ENCODE measurements at regions not wholly inside any gene's neighbourhood (a gene's known extent, or its start where the extent isn't known, plus 50 kb on each side); places are given as distances from the start of the nearest gene placed in this dataset.

DNA sequence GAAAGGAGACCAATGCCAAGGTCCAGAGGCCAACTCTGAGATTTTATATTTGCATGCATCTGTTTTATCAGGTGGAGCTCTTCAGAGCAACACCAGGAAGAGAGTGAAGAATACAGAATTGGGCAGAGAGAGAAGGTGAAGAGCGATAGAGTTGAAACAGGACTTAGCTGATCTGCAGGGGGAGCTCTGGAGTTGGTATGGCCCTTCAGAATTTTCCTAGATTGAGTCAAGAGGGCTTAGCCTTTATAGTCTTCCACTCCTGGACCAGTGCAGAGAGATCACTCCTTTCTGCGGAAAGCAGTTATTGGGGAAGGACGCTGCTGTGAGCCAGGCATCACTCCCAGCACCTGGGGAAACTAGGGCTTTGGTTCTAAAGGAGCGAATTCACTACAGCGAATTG is 105.0 kb upstream of the DGKB start:
- TF ChIP-seq EZH2 (IDR thresholded peaks at IDR 0.05; ENCODE audit: low read length, unreplicated experiment): no peak
- TF ChIP-seq, protein P1, sequence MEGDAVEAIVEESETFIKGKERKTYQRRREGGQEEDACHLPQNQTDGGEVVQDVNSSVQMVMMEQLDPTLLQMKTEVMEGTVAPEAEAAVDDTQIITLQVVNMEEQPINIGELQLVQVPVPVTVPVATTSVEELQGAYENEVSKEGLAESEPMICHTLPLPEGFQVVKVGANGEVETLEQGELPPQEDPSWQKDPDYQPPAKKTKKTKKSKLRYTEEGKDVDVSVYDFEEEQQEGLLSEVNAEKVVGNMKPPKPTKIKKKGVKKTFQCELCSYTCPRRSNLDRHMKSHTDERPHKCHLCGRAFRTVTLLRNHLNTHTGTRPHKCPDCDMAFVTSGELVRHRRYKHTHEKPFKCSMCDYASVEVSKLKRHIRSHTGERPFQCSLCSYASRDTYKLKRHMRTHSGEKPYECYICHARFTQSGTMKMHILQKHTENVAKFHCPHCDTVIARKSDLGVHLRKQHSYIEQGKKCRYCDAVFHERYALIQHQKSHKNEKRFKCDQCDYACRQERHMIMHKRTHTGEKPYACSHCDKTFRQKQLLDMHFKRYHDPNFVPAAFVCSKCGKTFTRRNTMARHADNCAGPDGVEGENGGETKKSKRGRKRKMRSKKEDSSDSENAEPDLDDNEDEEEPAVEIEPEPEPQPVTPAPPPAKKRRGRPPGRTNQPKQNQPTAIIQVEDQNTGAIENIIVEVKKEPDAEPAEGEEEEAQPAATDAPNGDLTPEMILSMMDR (conservative IDR thresholded peaks at IDR 0.05; ENCODE audit: low read depth, low read length): peak; percentile 72
